GM08714 (cell line): ENCODE measurements at regions not wholly inside any gene's neighbourhood (a gene's known extent, or its start where the extent isn't known, plus 50 kb on each side); places are given as distances from the start of the nearest gene placed in this dataset.

Experiments
- H3K4me3 ChIP-seq: fragments of 200-500 bp; sonication (Bioruptor generic); 2 replicates; pipeline ENCODE4 v1.5.1; 2014; ENCODE audit warnings: mild to moderate bottlenecking, low read length, inconsistent platforms
- ZNF274 ChIP-seq: IDR thresholded peaks from 2 replicates; pipeline ENCODE4 v1.6.1; 2012; ENCODE audit warnings: mild to moderate bottlenecking, low read depth, low read length

DNA sequence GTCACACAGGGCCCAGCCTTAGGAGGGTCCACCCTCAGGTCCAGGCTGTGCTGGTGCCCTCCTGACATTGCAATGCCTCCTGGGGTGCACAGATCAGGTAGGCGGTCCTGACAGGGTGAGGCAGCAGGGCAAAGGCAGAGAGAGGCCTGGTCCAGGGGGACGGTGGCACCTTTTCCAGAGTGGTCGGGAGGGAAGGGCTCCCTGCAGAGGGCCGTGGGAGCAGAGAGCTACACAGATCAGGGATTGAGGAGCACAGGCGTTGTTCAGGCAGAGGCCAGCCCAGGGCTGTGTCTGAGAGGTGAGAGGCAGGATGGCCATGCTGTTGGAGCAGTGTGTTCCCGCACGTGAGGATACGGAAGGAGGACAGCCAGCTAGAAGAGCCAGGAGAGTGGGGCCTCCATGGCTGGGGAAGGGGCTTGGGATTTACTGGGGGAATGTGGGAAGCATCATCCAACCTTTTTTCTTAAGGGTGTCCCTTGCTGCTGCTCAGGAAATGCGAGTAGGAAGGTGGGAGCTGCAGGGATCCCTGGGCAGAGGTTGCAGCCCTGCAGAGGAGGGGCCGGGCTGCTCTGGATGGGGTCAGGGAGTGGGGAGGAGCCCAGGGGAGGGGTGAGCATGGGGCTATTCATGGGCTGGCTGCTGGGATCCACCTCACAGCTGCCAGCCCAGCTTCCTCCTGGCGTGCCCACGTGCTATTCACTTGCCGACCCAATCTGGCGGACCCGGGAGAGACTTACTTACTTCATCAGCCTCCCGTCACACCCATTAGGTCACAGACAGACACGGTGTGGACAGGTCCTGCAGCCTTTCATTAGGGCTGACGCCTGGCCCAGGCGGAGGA is 1516.4 kb downstream of the TBC1D22A start:
- TF ChIP-seq ZNF274 = no peak

GRCh38 chr22:48277868-48278581 is 1515.6 kb downstream of the TBC1D22A start:
- no peak overlapping the region for H3K4me3 ChIP-seq
- TF ChIP-seq ZNF274 = no peak

More for the DNA sequence above, 1516.4 kb downstream of the TBC1D22A start:
- H3K4me3 ChIP-seq = no peak overlapping the region

- no peak overlapping the region for H3K4me3 ChIP-seq
- TF ChIP-seq ZNF274 = no peak
Measured at GRCh38 chr22:48276994-48277867, 1514.8 kb downstream of the TBC1D22A start.

GRCh38 chr22:48275412-48275811 is 1513.0 kb downstream of the TBC1D22A start:
- H3K4me3 ChIP-seq = no peak overlapping the region
- no peak for TF ChIP-seq ZNF274

DNA sequence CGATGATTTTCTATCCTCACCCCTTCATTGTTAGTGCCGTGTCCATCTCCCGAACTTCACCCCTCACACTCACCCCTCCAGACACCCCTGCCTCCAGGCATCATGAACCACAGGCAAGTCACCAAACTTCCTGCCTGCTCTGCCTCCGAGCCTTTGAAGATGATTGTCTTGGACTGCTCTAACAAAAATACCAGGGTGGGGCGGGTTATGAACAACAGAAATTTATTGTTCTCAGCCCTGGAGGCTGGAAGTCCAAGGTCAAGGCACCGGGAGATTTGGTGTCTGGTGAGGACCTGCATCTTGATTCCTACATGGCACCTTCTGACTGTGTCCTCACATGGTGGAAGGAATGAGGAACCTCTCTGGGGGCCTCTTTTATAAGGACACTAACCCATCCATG is 1508.3 kb downstream of the TBC1D22A start:
- no peak overlapping the region for H3K4me3 ChIP-seq

DNA sequence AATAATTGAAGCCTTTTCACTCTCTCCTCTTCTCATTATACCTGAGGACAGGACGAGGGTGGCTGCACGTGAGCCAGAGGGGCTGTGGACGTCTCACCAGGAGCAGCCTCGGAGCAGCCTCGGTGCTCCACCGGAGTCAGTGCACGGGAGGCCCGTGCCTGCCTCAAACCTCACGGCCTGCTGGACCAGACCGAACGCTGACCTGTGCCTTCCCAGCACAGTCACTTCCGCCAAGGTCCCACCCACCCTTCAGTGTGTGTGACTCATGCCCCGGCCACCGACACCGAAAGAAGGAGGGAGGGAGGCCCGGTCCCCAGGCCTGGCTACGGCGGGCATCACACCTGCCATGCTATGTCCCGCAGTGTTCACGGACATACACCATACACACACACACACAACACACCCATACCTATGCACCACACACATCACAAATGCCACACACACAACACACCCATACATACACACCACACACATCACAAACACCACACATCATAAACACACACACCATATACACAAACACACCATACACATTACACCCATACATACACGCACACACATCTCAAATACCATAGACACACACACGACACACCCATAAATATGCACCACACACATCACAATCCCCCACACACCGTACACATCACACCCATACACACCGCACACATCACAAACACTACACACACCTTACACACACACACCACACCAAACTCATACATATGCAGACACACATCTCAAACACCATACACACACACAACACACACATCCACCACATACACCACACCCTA is 1506.5 kb downstream of the TBC1D22A start:
- no peak overlapping the region for H3K4me3 ChIP-seq
- TF ChIP-seq ZNF274 = no peak

More for the DNA sequence above, 1508.3 kb downstream of the TBC1D22A start:
- no peak for TF ChIP-seq ZNF274

- no peak overlapping the region for H3K4me3 ChIP-seq
- no peak for TF ChIP-seq ZNF274
Measured at GRCh38 chr22:48268293-48268692, 1505.8 kb downstream of the TBC1D22A start.

- TF ChIP-seq ZNF274 = no peak
- no peak overlapping the region for H3K4me3 ChIP-seq
Measured at GRCh38 chr22:48267681-48268080, 1505.2 kb downstream of the TBC1D22A start.

GRCh38 chr22:48265000-48265625 is 1502.7 kb downstream of the TBC1D22A start:
- H3K4me3 ChIP-seq = no peak overlapping the region
- TF ChIP-seq ZNF274 = no peak

DNA sequence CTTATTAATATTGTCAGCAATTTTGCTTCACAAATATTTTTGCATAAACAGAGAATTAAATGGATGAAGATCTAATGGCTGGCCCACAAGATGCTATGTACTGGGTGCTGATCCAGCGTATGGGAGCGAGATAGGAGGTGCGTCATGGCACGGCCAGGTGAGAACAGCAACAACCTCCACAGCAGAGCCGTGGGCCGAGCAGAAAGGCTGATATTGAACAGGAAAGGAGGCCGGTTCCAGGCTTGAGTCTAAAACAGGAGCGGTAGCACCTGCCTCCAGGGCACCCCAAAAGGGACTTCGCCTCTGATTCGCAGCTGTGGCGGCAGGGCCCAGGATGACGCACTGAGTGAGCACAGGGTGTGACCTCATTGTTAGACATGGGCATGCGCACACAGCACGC is 1502.1 kb downstream of the TBC1D22A start:
- TF ChIP-seq ZNF274 = no peak

DNA sequence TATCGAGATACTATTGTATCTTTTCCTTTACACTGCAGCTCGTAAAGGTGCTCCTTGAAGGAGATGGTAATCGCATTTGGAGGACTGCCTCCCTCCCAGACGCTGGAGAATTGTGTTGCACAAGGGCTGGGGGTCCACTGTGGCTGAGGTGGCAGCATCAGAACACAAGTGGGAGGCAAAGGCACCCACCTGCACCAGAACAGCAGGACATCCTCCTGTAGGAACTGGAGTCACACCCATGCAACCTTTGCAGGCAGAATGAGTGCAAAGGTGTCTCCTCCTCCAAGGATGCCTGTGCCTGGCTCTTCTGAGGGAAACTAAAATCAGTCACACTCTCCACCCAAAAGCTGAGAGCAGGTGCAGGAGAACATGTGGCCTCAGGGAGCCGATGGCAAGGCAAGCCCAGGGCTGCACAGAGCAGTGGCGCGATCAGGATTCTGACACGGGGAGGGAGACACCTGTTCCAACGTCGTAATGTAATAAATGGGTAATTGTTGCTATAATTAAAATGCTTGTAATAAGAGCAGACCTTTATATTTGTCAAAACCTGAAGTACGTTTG is 1501.4 kb downstream of the TBC1D22A start:
- TF ChIP-seq ZNF274 = no peak
- H3K4me3 ChIP-seq = no peak overlapping the region

More for the DNA sequence above, 1502.1 kb downstream of the TBC1D22A start:
- H3K4me3 ChIP-seq = no peak overlapping the region

GRCh38 chr22:48263431-48263765 is 1500.9 kb downstream of the TBC1D22A start:
- H3K4me3 ChIP-seq = no peak overlapping the region
- no peak for TF ChIP-seq ZNF274
